Fibroblast of the aortic adventitia (primary cell): ENCODE measurements at regions not wholly inside any gene's neighbourhood (a gene's known extent, or its start where the extent isn't known, plus 50 kb on each side); places are given as distances from the start of the nearest gene placed in this dataset.

Experiments
- DNase-seq: peaks from one replicate; pipeline ENCODE4 v3.0.0-alpha.2; 2010; ENCODE audit warnings: low read depth
- H3K4me3 ChIP-seq: 2 replicates; pipeline ENCODE4 v1.5.1; 2011; ENCODE audit warnings: low read depth, mild to moderate bottlenecking, control low read depth, low read length, moderate library complexity
- TF ChIP-seq, protein P1 (sequence below): IDR thresholded peaks from 2 replicates; pipeline ENCODE4 v1.5.1; 2011; ENCODE audit warnings: mild to moderate bottlenecking, low read length, control low read depth, inconsistent platforms; ENCODE audit not compliant: insufficient read depth

DNA sequence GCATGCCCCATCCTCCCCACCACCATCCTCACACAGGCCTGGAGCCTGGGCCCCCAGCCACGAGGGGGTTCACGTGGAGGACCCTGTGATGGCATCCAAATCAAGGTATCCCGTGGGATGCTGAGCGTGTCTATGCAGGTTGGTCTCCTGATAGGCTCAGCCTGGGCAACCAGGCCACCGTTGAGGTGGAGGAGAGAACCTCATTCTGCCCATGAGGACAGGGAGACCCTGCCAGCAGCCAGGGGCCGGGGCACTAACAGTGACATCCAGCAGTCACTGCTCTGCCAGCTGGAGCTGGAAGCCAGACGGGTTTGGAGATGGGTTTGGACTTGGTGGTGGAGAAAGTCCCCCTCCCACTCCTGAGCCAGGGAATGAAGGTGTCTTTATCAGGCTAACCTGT, 582.8 kb downstream of the MATN1 start:
- TF ChIP-seq, protein P1, sequence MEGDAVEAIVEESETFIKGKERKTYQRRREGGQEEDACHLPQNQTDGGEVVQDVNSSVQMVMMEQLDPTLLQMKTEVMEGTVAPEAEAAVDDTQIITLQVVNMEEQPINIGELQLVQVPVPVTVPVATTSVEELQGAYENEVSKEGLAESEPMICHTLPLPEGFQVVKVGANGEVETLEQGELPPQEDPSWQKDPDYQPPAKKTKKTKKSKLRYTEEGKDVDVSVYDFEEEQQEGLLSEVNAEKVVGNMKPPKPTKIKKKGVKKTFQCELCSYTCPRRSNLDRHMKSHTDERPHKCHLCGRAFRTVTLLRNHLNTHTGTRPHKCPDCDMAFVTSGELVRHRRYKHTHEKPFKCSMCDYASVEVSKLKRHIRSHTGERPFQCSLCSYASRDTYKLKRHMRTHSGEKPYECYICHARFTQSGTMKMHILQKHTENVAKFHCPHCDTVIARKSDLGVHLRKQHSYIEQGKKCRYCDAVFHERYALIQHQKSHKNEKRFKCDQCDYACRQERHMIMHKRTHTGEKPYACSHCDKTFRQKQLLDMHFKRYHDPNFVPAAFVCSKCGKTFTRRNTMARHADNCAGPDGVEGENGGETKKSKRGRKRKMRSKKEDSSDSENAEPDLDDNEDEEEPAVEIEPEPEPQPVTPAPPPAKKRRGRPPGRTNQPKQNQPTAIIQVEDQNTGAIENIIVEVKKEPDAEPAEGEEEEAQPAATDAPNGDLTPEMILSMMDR, result no peak
- no peak overlapping the region for H3K4me3 ChIP-seq
- DNase-seq, result no peak

DNA sequence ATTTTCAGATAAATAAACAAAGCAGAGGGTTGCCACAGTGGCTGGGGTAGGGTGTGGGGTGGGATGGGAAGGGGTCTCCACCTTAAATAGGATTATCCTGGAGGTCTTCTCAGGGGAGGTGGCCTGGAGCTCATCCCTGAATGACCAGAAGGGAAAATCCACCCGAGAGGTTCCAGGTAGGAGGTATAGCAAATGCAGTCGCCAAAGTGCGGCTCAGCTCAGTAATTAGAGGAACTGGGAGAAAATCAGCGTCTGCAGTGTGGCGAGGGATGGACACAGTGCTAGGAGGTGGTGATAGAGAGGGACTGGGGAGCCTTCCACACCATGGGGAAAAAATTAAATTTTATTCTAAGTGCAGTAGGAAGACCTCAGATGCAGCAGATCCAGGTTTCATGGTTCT, 584.5 kb downstream of the MATN1 start:
- DNase-seq, result no peak
- TF ChIP-seq, protein P1, result no peak
- H3K4me3 ChIP-seq, result no peak overlapping the region

DNA sequence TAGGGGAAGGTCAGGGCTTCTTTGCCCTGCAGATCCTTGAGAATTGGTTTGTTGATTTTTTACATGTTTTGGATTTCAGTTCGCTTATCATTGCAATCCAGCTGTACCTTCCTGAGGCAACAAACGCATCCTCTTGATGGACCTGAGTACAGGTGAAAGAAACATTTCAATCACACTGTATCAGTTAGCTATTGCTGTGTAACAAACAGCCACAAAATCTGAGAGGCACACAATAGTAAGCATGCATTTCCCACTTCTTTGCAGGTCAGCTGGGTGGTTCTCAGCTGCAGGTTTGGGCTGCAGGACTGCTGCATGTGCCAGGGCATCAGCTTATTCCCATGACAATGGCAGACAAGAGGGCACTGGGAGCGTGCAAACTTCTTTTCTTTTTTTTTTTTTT, 586.4 kb downstream of the MATN1 start:
- TF ChIP-seq, protein P1, result no peak
- DNase-seq, result no peak
- no peak overlapping the region for H3K4me3 ChIP-seq

DNA sequence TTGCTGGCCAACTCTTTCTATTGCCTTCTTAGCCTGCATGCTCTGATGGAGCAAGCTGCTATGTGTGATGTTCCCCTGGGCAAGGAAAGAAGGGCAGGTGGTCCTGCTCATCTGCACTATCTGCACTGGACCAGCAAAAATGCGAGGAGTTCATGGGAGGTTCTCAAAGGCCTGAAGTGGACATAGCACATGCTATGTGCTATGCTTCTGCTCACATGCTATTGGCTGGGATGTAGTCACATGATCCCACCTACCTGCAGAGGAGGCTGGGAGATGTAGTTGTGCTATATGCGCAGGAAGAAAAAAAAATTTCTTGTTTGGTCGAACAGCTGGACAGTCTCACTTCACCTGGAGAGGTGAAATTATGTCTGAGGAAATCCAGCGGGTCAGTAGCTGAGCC, 587.7 kb downstream of the MATN1 start:
- TF ChIP-seq, protein P1, result no peak
- no peak overlapping the region for H3K4me3 ChIP-seq
- no peak for DNase-seq

DNA sequence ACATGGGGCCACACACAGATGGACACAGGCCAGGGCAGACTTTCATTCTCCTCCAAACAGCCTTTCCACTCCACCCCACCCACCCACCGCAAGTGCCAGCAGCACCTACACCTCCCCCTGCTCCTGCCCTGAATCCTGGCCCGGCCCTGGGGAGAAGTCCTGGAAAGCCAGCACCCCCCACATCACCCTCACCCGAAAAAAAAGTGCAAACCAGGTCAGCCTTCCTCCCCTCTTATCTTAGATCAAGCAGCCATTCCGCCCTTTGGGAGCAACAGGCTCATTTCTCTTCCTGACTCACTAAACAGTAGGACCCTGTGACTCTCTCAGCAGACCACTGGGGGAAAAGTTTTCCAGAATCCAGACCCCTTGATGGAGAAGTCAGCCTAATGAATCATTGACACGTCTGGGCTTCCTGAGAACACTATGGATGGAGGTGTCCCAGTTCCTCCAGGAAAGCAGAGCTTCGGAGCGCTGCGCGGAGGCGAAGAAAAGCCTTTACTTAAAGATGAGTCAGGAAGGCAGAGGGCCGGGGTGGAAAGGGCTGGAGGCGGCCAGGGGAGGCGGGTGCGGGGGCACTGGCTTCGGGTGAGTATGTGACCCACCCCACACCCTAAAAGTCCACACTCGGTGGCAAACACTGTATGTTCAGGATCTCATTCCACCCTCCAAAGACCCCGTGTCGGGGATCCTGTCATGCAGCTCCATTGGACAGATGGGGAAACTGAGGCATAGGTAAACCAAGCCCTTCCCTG, 588.7 kb downstream of the MATN1 start:
- TF ChIP-seq, protein P1, result no peak
- H3K4me3 ChIP-seq, result no peak overlapping the region
- DNase-seq, result no peak

DNA sequence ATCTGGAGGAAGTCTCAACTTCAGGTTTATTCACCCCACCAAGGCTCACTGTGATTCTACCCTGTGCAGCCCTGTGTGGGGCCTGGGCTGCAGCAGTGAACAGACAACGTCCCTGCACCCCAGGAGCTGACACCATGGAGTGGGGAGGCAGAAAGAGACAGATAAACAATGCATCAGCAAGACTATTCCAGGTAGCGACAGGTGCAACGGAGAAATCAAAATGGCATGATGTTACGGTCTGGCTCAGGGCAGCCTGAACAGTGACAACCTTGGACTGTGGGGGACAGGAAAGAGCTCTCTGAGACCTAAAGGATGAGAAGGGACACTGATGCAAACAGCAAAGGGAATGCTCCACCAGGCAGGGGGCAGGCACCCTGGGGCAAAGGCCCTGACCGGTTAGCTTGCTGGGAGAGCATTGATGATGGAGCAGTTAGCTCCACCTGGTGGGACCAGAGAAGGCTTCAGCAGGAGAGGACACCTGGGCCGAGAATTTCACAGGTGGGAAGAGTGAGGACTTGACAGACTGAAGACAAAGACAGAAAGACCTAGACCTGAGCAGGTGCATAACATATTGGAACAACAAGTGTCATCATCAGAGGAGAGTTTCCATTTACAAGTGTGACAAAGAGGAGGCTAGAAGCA, 589.9 kb downstream of the MATN1 start:
- H3K4me3 ChIP-seq, result no peak overlapping the region
- no peak for DNase-seq

More for the DNA sequence above, 589.9 kb downstream of the MATN1 start:
- TF ChIP-seq, protein P1, result no peak
